HUDEP-2 (cell line): ENCODE measurements at regions not wholly inside any gene's neighbourhood (a gene's known extent, or its start where the extent isn't known, plus 50 kb on each side); places are given as distances from the start of the nearest gene placed in this dataset.

Source experiments
- DNase-seq, 76 experiments: peaks; one replicate each; lab custom pipeline; 2025; ENCODE audit not compliant: unreplicated experiment in 76 of 76; lab: John Stamatoyannopoulos, UW

GRCh38 chr7:16027396-16027795 lies 340.9 kb upstream of the MEOX2 start:
- DNase-seq = no peak

- no peak for DNase-seq
Measured at GRCh38 chr7:16026253-16027020, 340.0 kb upstream of the MEOX2 start.

- no peak for DNase-seq
Measured at GRCh38 chr7:16025696-16026095, 339.2 kb upstream of the MEOX2 start.

GRCh38 chr7:16023503-16023902 lies 337.0 kb upstream of the MEOX2 start:
- DNase-seq = no peak

GRCh38 chr7:16023046-16023445 lies 336.6 kb upstream of the MEOX2 start:
- DNase-seq = no peak

- DNase-seq = no peak
Measured at GRCh38 chr7:16021851-16022250, 335.4 kb upstream of the MEOX2 start.

GRCh38 chr7:16015981-16016380 lies 329.5 kb upstream of the MEOX2 start:
- no peak for DNase-seq

GRCh38 chr7:16014031-16014430 lies 327.5 kb upstream of the MEOX2 start:
- DNase-seq = no peak

GRCh38 chr7:16007911-16008310 lies 321.4 kb upstream of the MEOX2 start:
- DNase-seq = no peak

GRCh38 chr7:16004702-16005101 lies 318.2 kb upstream of the MEOX2 start:
- DNase-seq = no peak

GRCh38 chr7:16001477-16001876 lies 315.0 kb upstream of the MEOX2 start:
- DNase-seq = no peak

GRCh38 chr7:15998617-15999016 lies 312.1 kb upstream of the MEOX2 start:
- DNase-seq = no peak

- DNase-seq = no peak
Measured at GRCh38 chr7:15995027-15995426, 308.5 kb upstream of the MEOX2 start.

GRCh38 chr7:15989194-15989593 lies 302.7 kb upstream of the MEOX2 start:
- DNase-seq = no peak

GRCh38 chr7:15985587-15986384 lies 299.3 kb upstream of the MEOX2 start:
- no peak for DNase-seq

GRCh38 chr7:15977663-15978062 lies 291.2 kb upstream of the MEOX2 start:
- DNase-seq = no peak

GRCh38 chr7:15972862-15973275 lies 286.4 kb upstream of the MEOX2 start:
- DNase-seq = no peak

GRCh38 chr7:15967551-15967950 lies 281.1 kb upstream of the MEOX2 start:
- no peak for DNase-seq

- no peak for DNase-seq
Measured at GRCh38 chr7:15967121-15967520, 280.6 kb upstream of the MEOX2 start.

- no peak for DNase-seq
Measured at GRCh38 chr7:15963206-15963605, 276.7 kb upstream of the MEOX2 start.

GRCh38 chr7:15954671-15955354 lies 268.3 kb upstream of the MEOX2 start:
- DNase-seq = no peak

- DNase-seq = no peak
Measured at GRCh38 chr7:15950299-15950698, 263.8 kb upstream of the MEOX2 start.
